Activated T-cell treated with anti-CD3 and anti-CD28 coated beads, Interleukin-2, amount 50 U/mL, for 72 hours (primary cell): ENCODE measurements at regions not wholly inside any gene's neighbourhood (a gene's known extent, or its start where the extent isn't known, plus 50 kb on each side); places are given as distances from the start of the nearest gene placed in this dataset.
A peak's percentile ranks its signal among the peaks of the same experiment; 100 is the strongest.

ENCODE experiments used
- ATAC-seq, 2 donors: fragments of 150-1000 bp; cut with Tn5 transposase; replicated peaks in 1 of 2; 2 replicates each; pipeline ENCODE4 v1.10.0; 2021; ENCODE audit warnings: moderate library complexity in 2 of 2, mild to moderate bottlenecking in 1 of 2
- DNase-seq, 2 donors: peaks; one replicate each; pipeline ENCODE4 v3.0.0; 2021 to 2022; ENCODE audit warnings: mixed read lengths in 1 of 2
- H3K27ac Mint-ChIP-seq: one replicate; pipeline ENCODE4 v1.8.0; 2022; ENCODE audit warnings: mild to moderate bottlenecking, moderate library complexity, mixed read lengths
- H3K27me3 Mint-ChIP-seq: one replicate; pipeline ENCODE4 v1.8.0; 2022; ENCODE audit warnings: low read depth, mixed read lengths
- H3K36me3 Mint-ChIP-seq, 2 donors: one replicate each; pipeline ENCODE4 v1.8.0; 2022; ENCODE audit warnings: mixed read lengths in 2 of 2, mild to moderate bottlenecking in 1 of 2; ENCODE audit not compliant: insufficient read depth in 2 of 2
- H3K4me1 Mint-ChIP-seq: one replicate; pipeline ENCODE4 v1.8.0; 2022; ENCODE audit warnings: low read depth, mixed read lengths
- H3K4me3 Mint-ChIP-seq, 2 donors: one replicate each; pipeline ENCODE4 v1.8.0; 2022; ENCODE audit warnings: mild to moderate bottlenecking in 2 of 2, mixed read lengths in 2 of 2, moderate library complexity in 2 of 2
- H3K9me3 Mint-ChIP-seq, 2 donors: one replicate each; pipeline ENCODE4 v1.8.0; 2022; ENCODE audit warnings: mixed read lengths in 2 of 2

DNA sequence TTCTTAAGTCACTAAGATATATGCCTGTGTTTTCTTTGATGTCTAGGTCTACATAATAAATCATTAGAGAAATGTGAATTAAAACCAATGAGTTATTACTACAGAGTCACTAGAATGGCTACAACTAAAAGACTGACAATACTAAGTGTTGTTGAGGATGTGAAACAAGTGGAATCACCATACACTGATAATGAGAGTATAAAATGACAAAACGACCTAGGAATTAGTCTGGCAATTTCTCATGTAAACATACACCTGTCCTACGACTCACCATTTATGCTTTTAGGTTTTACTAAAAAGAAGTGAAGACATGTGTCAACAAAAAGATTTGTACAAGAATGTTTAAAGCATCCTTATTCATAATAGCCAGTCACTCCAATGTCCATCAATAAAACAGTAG, 75.2 kb upstream of the SATB1 start:
- no peaks in the 10 kb centered on the region for H3K27me3 Mint-ChIP-seq

DNA sequence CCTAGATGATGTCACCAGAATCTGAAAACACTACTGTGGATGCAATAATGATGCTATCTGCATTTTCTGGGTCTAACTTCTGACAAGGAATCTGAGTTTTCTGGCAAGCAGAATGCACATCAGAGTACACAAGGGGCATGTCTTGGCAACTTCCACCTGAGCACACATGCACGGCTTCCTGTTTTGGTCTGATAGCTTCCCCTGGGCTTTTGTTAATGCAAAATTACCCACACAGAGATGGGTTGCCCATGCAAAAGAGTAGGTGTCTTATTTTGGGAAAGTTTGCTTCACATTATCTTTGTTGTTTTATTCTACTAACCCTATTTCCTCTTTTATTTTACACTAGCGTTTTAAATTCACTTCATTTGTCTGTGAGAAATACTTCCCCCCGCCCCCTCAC, 74.2 kb upstream of the SATB1 start:
- Mint-ChIP-seq H3K4me3 (peak overlapping the region; percentile 42 to 73), H3K9me3 (peaks cover under 1 to 6% of the 10 kb centered on the region in 2 donors), H3K27me3 (no peaks in the 10 kb centered on the region), H3K36me3 (peaks cover 4 to 18% of the 10 kb centered on the region in 2 donors), H3K27ac (peak overlapping the region; percentile 93), H3K4me1 (peaks cover 48% of the 10 kb centered on the region)
- ATAC-seq: peak; percentile 27 to 62
- peak; percentile 10 to 19 for DNase-seq

More for the DNA sequence above, 75.2 kb upstream of the SATB1 start:
- ATAC-seq (peak; percentile 45), DNase-seq (no peak)
- Mint-ChIP-seq H3K27ac (peak overlapping the region; percentile 93), H3K4me1 (peaks cover 48% of the 10 kb centered on the region), H3K4me3 (peak overlapping the region in 1 of 2 donors; percentile 73), H3K9me3 (peaks cover 0 to 4% of the 10 kb centered on the region in 2 donors), H3K36me3 (peaks cover 3 to 15% of the 10 kb centered on the region in 2 donors)

DNA sequence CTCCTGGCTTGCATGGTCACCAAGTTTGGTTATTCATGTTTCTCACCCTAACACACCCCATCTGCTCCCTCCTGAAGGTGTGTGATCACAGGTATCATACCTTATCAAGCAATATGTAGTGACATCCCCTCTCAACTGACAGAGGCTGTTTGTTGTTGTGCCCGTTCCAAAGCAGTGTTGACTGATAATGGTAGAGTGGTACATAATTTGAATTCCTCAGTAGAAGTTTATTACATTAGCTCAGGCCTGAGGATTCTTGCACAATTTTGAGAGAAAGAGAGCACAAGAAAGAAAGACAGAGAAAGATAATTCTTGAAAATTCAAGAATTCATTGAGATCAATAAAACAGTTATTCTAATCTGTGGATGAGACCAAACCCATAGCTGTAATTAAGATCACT, 69.1 kb upstream of the SATB1 start:
- H3K9me3 Mint-ChIP-seq: peaks cover 4 to 5% of the 10 kb centered on the region in 2 donors
- peaks cover 5 to 14% of the 10 kb centered on the region in 2 donors for H3K36me3 Mint-ChIP-seq
- no peak overlapping the region for H3K4me3 Mint-ChIP-seq
- no peak overlapping the region for H3K27ac Mint-ChIP-seq
- peaks cover 38% of the 10 kb centered on the region for H3K4me1 Mint-ChIP-seq
- ATAC-seq (no peak), DNase-seq (no peak)
- H3K27me3 Mint-ChIP-seq: no peaks in the 10 kb centered on the region

DNA sequence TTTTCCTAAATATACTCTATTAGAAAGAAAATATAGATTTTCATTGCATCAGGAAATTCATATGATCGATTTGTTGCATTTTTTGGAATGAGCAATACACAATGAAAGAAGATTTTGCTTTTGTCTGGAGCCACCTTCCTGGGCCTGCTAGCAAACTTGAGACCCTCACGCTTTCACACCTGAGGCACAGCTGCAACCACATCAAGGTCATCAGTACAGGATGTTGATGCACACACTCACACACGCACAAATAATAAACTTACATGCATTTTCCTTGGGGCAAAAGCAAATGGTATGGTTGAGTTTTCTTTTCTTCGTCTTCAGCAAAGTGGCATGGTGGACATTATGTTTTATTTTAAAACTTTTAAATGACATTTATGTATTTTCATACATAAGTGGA, 64.8 kb upstream of the SATB1 start:
- Mint-ChIP-seq H3K27ac (no peak overlapping the region), H3K4me3 (no peak overlapping the region), H3K4me1 (peaks cover 29% of the 10 kb centered on the region), H3K9me3 (peaks cover 4 to 5% of the 10 kb centered on the region in 2 donors), H3K27me3 (no peaks in the 10 kb centered on the region), H3K36me3 (peaks cover 8 to 12% of the 10 kb centered on the region in 2 donors)
- DNase-seq: peak in 1 of 2 donors; percentile 7
- peak in 1 of 2 donors; percentile 39 for ATAC-seq

DNA sequence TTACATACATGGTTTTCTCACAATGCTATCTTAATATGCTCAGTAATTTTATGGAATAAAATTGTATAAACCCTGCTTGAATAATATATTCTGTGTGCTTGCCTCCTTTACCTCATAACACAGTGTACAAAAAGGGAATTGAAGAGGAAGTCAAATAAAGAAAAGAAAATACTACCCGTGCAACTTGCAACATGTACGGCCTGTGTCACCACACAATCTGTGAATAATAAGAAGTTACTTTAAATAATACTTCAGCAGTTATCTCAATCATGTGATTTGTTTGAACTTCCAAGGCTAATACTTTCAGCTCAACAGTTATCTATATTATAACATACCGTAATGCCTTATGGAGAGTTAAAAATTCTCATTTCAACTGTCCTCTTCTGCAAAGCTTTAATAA, 58.1 kb upstream of the SATB1 start:
- no peak overlapping the region for H3K4me3 Mint-ChIP-seq
- H3K9me3 Mint-ChIP-seq: peaks cover 2 to 3% of the 10 kb centered on the region in 2 donors
- peaks cover 5 to 10% of the 10 kb centered on the region in 2 donors for H3K36me3 Mint-ChIP-seq
- H3K27me3 Mint-ChIP-seq: no peaks in the 10 kb centered on the region
- ATAC-seq (no peak), DNase-seq (no peak)
- H3K27ac Mint-ChIP-seq: no peak overlapping the region
- H3K4me1 Mint-ChIP-seq: peaks cover 28% of the 10 kb centered on the region

DNA sequence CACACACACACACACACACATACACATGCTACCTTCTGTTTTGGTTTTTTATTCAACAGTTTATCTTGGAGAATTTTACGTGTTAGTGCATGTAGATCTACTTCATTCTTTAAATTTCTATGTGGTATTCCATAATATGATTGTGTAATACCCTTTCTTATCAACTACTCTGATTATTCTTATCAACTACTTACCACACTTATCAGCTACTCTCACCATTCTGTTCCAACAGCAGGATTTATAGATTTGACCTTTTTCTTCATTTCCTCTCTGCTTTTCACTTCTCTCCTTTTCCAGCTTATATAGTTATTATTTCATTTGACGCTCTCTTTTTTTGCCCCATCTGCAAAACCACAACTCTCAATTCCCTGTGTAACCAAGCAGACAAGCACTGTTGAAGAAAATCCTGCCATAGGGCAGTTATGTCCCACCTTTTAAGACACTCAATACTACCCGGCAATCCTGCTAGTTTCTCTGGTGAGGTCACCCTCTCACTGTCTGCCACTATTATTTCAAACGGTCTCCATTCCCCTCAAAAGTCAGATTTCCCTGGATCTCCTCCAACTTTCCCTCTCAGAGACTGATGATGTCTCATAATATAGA, 56.9 kb upstream of the SATB1 start:
- no peaks in the 10 kb centered on the region for H3K27me3 Mint-ChIP-seq
- no peak for ATAC-seq
- no peak overlapping the region for H3K4me3 Mint-ChIP-seq
- peaks cover 28% of the 10 kb centered on the region for H3K4me1 Mint-ChIP-seq
- peaks cover 6 to 12% of the 10 kb centered on the region in 2 donors for H3K36me3 Mint-ChIP-seq
- H3K27ac Mint-ChIP-seq: peak overlapping the region; percentile 0
- DNase-seq: no peak
- H3K9me3 Mint-ChIP-seq: peaks cover 2 to 5% of the 10 kb centered on the region in 2 donors

DNA sequence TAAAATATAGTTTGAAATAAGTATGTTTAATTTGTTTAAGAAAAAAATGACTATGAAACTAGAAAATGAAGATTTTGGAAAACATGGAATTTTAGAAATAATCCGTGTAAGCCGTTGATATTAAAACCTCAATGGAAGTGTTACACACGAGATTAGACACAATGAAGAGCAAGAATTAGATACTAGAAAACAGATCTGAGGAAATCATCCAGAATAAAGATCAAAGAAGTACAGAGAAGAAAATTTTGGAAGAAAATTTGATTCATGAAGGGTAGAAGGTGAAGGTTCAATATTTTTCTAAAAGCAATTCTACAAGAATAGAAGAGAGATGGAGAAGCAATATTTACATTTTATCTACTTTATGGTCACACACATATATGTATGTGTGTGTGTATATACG, 52.5 kb upstream of the SATB1 start:
- Mint-ChIP-seq H3K36me3 (peaks cover 7 to 20% of the 10 kb centered on the region in 2 donors), H3K27me3 (no peaks in the 10 kb centered on the region), H3K27ac (no peak overlapping the region), H3K4me3 (no peak overlapping the region), H3K9me3 (peaks cover 2 to 3% of the 10 kb centered on the region in 2 donors), H3K4me1 (peaks cover 28% of the 10 kb centered on the region)
- ATAC-seq (no peak), DNase-seq (no peak)
